H9 (cell line): ENCODE measurements at regions not wholly inside any gene's neighbourhood (a gene's known extent, or its start where the extent isn't known, plus 50 kb on each side); places are given as distances from the start of the nearest gene placed in this dataset.

ENCODE experiments used
- DNase-seq: peaks from one replicate; pipeline ENCODE4 v3.0.0-alpha.2; 2017
- H2AFZ ChIP-seq: one replicate; pipeline ENCODE4 v1.6.1; 2013; ENCODE audit warnings: mild to moderate bottlenecking, low read length, control low read depth, moderate library complexity
- H2AK5ac ChIP-seq: 2 replicates; pipeline ENCODE4 v1.6.1; 2013; ENCODE audit warnings: low read length, control low read depth, mixed read lengths; ENCODE audit not compliant: insufficient read length
- H2BK120ac ChIP-seq: one replicate; pipeline ENCODE4 v1.6.1; 2013; ENCODE audit warnings: low read depth, mild to moderate bottlenecking, low read length, control low read depth, inconsistent platforms; ENCODE audit not compliant: poor library complexity, severe bottlenecking
- H2BK12ac ChIP-seq: 2 replicates; pipeline ENCODE4 v1.6.1; 2013; ENCODE audit warnings: low read length, control low read depth, mixed read lengths, low read depth; ENCODE audit not compliant: insufficient read length
- H2BK15ac ChIP-seq: 2 replicates; pipeline ENCODE4 v1.6.1; 2013; ENCODE audit warnings: low read depth, low read length, control low read depth
- H2BK20ac ChIP-seq: one replicate; pipeline ENCODE4 v1.6.1; 2013; ENCODE audit warnings: low read depth, mild to moderate bottlenecking, low read length, control low read depth, inconsistent platforms; ENCODE audit not compliant: poor library complexity, severe bottlenecking
- H2BK5ac ChIP-seq: 2 replicates; pipeline ENCODE4 v1.6.1; 2013; ENCODE audit warnings: low read length, control low read depth, mixed read lengths; ENCODE audit not compliant: insufficient read length
- H3K14ac ChIP-seq: 2 replicates; pipeline ENCODE4 v1.6.1; 2013; ENCODE audit warnings: low read length, control low read depth; ENCODE audit not compliant: insufficient read depth
- H3K18ac ChIP-seq: 2 replicates; pipeline ENCODE4 v1.6.1; 2013; ENCODE audit warnings: low read depth, mild to moderate bottlenecking, mixed read lengths, low read length, control low read depth; ENCODE audit not compliant: insufficient read length
- H3K23ac ChIP-seq: 2 replicates; pipeline ENCODE4 v1.6.1; 2013; ENCODE audit warnings: low read length, control low read depth, mixed read lengths, low read depth; ENCODE audit not compliant: insufficient read length
- H3K23me2 ChIP-seq: 2 replicates; pipeline ENCODE4 v1.6.1; 2013; ENCODE audit warnings: low read depth, mild to moderate bottlenecking, mixed read lengths, low read length, control low read depth; ENCODE audit not compliant: insufficient read length, poor library complexity, severe bottlenecking
- H3K27ac ChIP-seq: 2 replicates; pipeline ENCODE4 v1.5.1; 2013; ENCODE audit warnings: low read length, control low read depth, mixed read lengths, low read depth; ENCODE audit not compliant: insufficient read length
- H3K27me3 ChIP-seq: 2 replicates; pipeline ENCODE4 v1.6.1; 2013; ENCODE audit warnings: low read length, control low read depth, inconsistent platforms; ENCODE audit not compliant: insufficient read depth
- H3K4ac ChIP-seq: 2 replicates; pipeline ENCODE4 v1.6.1; 2013; ENCODE audit warnings: low read depth, mild to moderate bottlenecking, control low read depth, inconsistent platforms, low read length, moderate library complexity
- H3K4me1 ChIP-seq: 2 replicates; pipeline ENCODE4 v1.6.1; 2013; ENCODE audit warnings: low read length, control low read depth, inconsistent platforms; ENCODE audit not compliant: insufficient read depth
- H3K4me2 ChIP-seq: 2 replicates; pipeline ENCODE4 v1.6.1; 2013; ENCODE audit warnings: low read length, control low read depth, mixed read lengths; ENCODE audit not compliant: insufficient read length, insufficient read depth
- H3K56ac ChIP-seq: 2 replicates; pipeline ENCODE4 v1.6.1; 2013; ENCODE audit warnings: low read depth, mild to moderate bottlenecking, mixed read lengths, low read length, control low read depth; ENCODE audit not compliant: insufficient read length
- H3K79me1 ChIP-seq: 2 replicates; pipeline ENCODE4 v1.6.1; 2013; ENCODE audit warnings: low read depth, mild to moderate bottlenecking, moderate library complexity, low read length, control low read depth, inconsistent platforms; ENCODE audit not compliant: insufficient read depth, poor library complexity, severe bottlenecking
- H3K79me2 ChIP-seq: 2 replicates; pipeline ENCODE4 v1.6.1; 2013; ENCODE audit warnings: low read length, control low read depth, inconsistent platforms; ENCODE audit not compliant: insufficient read depth
- H3K9ac ChIP-seq: 2 replicates; pipeline ENCODE4 v1.6.1; 2013; ENCODE audit warnings: low read length, control low read depth, mixed read lengths; ENCODE audit not compliant: insufficient read length; ENCODE audit errors: extremely low read depth
- H3K9me3 ChIP-seq: one replicate; pipeline ENCODE4 v1.6.1; 2013; ENCODE audit warnings: low read depth, low read length, inconsistent platforms; ENCODE audit not compliant: control insufficient read depth
- H3T11ph ChIP-seq: one replicate; pipeline ENCODE4 v1.6.1; 2013; ENCODE audit warnings: mild to moderate bottlenecking, low read length, control low read depth, inconsistent platforms
- H4K20me1 ChIP-seq: one replicate; pipeline ENCODE4 v1.6.1; 2013; ENCODE audit not compliant: control insufficient read depth, insufficient read length, insufficient read depth
- H4K5ac ChIP-seq: 2 replicates; pipeline ENCODE4 v1.6.1; 2013; ENCODE audit warnings: low read depth, mild to moderate bottlenecking, mixed read lengths, low read length, control low read depth; ENCODE audit not compliant: insufficient read length
- H4K8ac ChIP-seq: replicated peaks from 2 replicates; pipeline ENCODE4 v1.6.1; 2013; ENCODE audit warnings: low read length, control low read depth, mixed read lengths, low read depth; ENCODE audit not compliant: insufficient read length
- H4K91ac ChIP-seq: 2 replicates; pipeline ENCODE4 v1.6.1; 2013; ENCODE audit warnings: low read depth, mild to moderate bottlenecking, moderate library complexity, mixed read lengths, low read length, control low read depth; ENCODE audit not compliant: insufficient read length
- H3K27ac Mint-ChIP-seq, 3 experiments: 2 replicates in 2 of 3; 3 replicates in 1 of 3; pipeline ENCODE4 v1.8.0; 2020 to 2021; ENCODE audit warnings: mixed read lengths in 3 of 3, mild to moderate bottlenecking in 1 of 3, moderate library complexity in 1 of 3
- H3K27me3 Mint-ChIP-seq: 2 replicates; pipeline ENCODE4 v1.8.0; 2021; ENCODE audit warnings: low read depth, mild to moderate bottlenecking, moderate library complexity, mixed read lengths
- H3K36me3 Mint-ChIP-seq, 3 experiments: 2 replicates in 2 of 3; 3 replicates in 1 of 3; pipeline ENCODE4 v1.8.0; 2020 to 2021; ENCODE audit warnings: low read depth in 3 of 3, mixed read lengths in 3 of 3; ENCODE audit not compliant: insufficient read depth in 1 of 3
- H3K4me1 Mint-ChIP-seq, 2 experiments: 2 replicates each; pipeline ENCODE4 v1.8.0; 2020; ENCODE audit warnings: mixed read lengths in 2 of 2
- H3K4me3 Mint-ChIP-seq, 2 experiments: 2 replicates in 1 of 2; 3 replicates in 1 of 2; pipeline ENCODE4 v1.8.0; 2020 to 2021; ENCODE audit warnings: mild to moderate bottlenecking in 2 of 2, mixed read lengths in 2 of 2, moderate library complexity in 1 of 2
- H3K9me3 Mint-ChIP-seq, 2 experiments: 2 replicates in 1 of 2; 3 replicates in 1 of 2; pipeline ENCODE4 v1.8.0; 2020; ENCODE audit warnings: mild to moderate bottlenecking in 2 of 2, mixed read lengths in 2 of 2, moderate library complexity in 1 of 2
- CTCF ChIP-seq: fragments of 200-600 bp; sonication (generic); conservative IDR thresholded peaks from 3 replicates; pipeline ENCODE4 v1.8.0; 2021; ENCODE audit warnings: antibody characterized with exemption, mild to moderate bottlenecking
- WGBS: extraction: QIAGEN DNeasy Blood & Tissue Kit; methylation state at CpG from one replicate; pipeline ENCODE4 v1.1.7; 2013; ENCODE audit warnings: missing lambda C conversion rate, low lambda C conversion rate, mixed read lengths; ENCODE audit not compliant: insufficient read length; ENCODE audit errors: extremely low coverage; 5-methylcytosine and 5-hydroxymethylcytosine counted together

- H3K27ac ChIP-seq: no peak overlapping the region
- H3K4me2 ChIP-seq: no peak overlapping the region
- no peak for DNase-seq
- Mint-ChIP-seq H3K9me3 (peaks cover 0 to 2% of the 10 kb centered on the region in 2 experiments; a peak in 2 of 5 replicates), H3K27ac (no peak overlapping the region), H3K36me3 (peaks cover 0 to 4% (median 0%) of the 10 kb centered on the region in 3 experiments; a peak in 1 of 7 replicates), H3K27me3 (no peaks in the 10 kb centered on the region), H3K4me3 (no peak overlapping the region), H3K4me1 (peaks cover 0 to 6% of the 10 kb centered on the region in 2 experiments; a peak in 1 of 4 replicates)
- no peaks in the 10 kb centered on the region for H3K23me2 ChIP-seq
- no peaks in the 10 kb centered on the region for H3K79me1 ChIP-seq
- no peaks in the 10 kb centered on the region for H3K4me1 ChIP-seq
- no peaks in the 10 kb centered on the region for H3K79me2 ChIP-seq
- H3K18ac ChIP-seq: no peak overlapping the region
- no peaks in the 10 kb centered on the region for H4K20me1 ChIP-seq
- no peak overlapping the region for H3K14ac ChIP-seq
- H2BK15ac ChIP-seq: no peak overlapping the region
- no peaks in the 10 kb centered on the region for H3K9me3 ChIP-seq
- H3K9ac ChIP-seq: no peak overlapping the region
- no peak overlapping the region for H2BK120ac ChIP-seq
- H2AK5ac ChIP-seq: no peak overlapping the region
- TF ChIP-seq CTCF: no peak
- no peak overlapping the region for H3K4ac ChIP-seq
- no CpG with 5 or more reads among the region's 2 CpGs for WGBS
- H2BK20ac ChIP-seq: no peak overlapping the region
- no peak overlapping the region for H2BK5ac ChIP-seq
- no peak overlapping the region for H3K23ac ChIP-seq
- H4K5ac ChIP-seq: no peak overlapping the region
- no peaks in the 10 kb centered on the region for H3K27me3 ChIP-seq
- H3T11ph ChIP-seq: no peak overlapping the region
- no peak overlapping the region for H2AFZ ChIP-seq
- H3K56ac ChIP-seq: no peak overlapping the region
- H4K91ac ChIP-seq: no peak overlapping the region
- no peak overlapping the region for H4K8ac ChIP-seq
- no peak overlapping the region for H2BK12ac ChIP-seq
Measured at GRCh38 chr2:215698566-215698965, 262.7 kb upstream of the FN1 start.
